GM12873 (cell line): ENCODE measurements at regions not wholly inside any gene's neighbourhood (a gene's known extent, or its start where the extent isn't known, plus 50 kb on each side); places are given as distances from the start of the nearest gene placed in this dataset.

Experiments
- TF ChIP-seq, protein P1 (sequence below): IDR thresholded peaks from 2 replicates; pipeline ENCODE4 v1.5.1; 2012; ENCODE audit warnings: low read depth, mild to moderate bottlenecking, moderate library complexity, low read length, control low read depth; ENCODE audit not compliant: insufficient read depth; ENCODE audit errors: missing control alignments

DNA sequence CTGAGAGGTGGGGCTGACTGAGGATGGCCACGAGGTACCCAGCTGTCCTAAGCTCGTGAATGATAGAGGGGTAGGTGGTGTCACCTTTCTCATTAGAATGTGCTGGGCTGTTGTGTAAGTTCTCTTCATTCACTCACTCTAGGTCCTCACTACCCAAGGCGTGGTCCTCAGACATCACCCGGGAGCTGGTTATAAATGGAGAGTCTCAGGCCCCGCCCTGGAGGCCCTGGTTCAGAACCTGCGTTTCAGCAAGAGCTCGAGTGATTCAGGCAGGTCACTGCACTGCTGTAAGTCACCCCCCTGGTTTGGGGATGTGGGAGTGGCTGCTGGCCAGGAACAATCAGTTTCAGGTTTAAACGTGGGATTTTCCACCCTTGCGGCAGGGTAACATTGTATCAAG, 139.8 kb downstream of the FOXL1 start:
- TF ChIP-seq, protein P1, sequence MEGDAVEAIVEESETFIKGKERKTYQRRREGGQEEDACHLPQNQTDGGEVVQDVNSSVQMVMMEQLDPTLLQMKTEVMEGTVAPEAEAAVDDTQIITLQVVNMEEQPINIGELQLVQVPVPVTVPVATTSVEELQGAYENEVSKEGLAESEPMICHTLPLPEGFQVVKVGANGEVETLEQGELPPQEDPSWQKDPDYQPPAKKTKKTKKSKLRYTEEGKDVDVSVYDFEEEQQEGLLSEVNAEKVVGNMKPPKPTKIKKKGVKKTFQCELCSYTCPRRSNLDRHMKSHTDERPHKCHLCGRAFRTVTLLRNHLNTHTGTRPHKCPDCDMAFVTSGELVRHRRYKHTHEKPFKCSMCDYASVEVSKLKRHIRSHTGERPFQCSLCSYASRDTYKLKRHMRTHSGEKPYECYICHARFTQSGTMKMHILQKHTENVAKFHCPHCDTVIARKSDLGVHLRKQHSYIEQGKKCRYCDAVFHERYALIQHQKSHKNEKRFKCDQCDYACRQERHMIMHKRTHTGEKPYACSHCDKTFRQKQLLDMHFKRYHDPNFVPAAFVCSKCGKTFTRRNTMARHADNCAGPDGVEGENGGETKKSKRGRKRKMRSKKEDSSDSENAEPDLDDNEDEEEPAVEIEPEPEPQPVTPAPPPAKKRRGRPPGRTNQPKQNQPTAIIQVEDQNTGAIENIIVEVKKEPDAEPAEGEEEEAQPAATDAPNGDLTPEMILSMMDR: no peak

DNA sequence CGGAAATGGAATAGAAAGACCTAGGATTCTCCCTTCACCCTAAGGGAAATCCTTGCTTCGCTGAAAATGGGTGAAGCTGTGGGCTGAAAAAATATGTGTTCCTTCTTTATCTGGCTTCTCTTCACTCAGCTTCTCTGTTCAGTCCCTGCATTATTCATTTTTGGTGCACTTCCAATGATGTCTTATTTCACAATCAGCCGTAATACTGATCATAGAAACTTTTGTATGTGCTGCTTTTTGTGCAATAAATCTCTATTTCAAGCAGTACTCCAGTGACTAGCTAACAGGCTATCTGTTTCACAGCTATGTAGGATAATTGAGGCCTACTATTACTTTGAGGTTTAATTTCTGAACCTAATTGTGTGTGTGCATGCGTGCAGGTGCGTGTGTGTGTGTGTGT, 144.6 kb downstream of the FOXL1 start:
- TF ChIP-seq, protein P1: no peak

DNA sequence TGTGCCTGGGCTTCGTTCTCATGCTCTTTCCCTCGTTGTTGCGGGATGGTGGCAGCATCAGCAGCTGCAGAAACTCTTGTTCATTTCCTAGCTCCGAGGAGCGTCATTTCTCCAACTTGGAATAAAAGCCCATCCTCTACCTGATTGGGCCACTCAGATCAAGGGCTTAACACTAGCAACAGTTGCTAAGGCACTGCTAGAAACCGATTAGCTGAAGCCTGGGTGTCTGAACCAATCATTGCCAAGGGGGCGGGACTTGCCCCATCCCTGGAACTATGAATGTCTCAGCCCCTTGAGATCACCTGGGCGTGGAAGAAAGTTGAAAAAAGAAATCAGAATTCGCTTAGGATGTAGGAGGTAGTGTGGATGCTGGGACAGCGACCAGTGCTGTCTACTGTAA, 145.3 kb downstream of the FOXL1 start:
- TF ChIP-seq, protein P1: no peak

DNA sequence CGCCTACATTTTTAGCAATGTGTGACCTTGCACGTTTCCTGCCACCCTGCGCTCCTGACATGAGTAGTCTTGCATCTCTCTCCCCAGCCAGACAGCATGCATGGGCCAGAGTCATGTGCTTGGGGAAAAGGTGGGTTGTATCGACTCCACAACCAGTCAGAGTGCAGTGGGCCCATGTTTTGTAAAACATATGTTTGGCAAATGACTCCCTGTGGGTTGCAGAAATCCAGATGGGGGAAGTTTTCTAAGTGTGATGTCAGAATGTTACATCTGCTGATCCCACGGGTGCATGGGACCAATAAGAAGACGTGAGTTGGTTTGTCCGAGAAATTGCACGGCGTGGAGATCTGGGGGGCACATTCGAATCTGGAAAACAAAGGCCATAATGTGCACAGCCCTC, 147.1 kb downstream of the FOXL1 start:
- TF ChIP-seq, protein P1: no peak

DNA sequence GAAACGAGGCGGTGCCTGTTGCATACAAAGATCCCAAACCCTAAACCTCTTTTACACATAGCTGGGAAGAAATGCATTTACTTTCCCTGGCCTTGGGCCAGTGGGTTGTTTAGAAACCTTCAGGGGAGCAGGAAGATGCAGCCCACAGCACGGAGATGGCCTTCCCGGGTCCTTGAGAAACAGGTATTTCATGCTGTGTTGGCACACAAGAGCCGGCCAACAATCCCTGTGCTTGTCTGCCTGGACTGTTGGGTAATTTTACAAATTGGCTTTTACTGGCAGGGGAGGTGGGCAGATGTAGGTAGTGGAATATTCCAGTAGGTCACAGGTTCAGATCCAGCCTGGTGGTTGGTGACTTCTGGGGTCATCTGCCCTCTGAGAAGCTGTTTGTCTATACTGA, 148.0 kb downstream of the FOXL1 start:
- TF ChIP-seq, protein P1: no peak

DNA sequence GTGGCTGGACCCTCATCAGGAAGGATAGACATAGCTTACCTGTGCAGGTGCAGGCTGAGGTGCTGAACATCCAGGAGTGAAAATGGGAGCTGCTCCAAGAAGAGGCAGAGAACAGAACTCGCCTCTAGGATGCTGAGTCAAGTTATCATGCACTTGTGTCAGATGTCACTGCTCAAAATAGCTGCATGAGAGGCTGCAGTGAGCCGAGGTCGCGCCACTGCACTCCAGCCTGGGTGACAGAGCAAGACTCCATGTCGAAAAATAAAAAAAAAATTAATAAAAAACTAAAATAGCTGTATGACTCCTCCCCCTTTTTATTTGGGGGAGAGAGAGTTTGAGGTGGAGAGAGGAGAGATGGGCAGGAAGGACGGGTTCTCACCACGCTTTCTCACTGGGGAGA, 148.8 kb downstream of the FOXL1 start:
- TF ChIP-seq, protein P1: no peak

DNA sequence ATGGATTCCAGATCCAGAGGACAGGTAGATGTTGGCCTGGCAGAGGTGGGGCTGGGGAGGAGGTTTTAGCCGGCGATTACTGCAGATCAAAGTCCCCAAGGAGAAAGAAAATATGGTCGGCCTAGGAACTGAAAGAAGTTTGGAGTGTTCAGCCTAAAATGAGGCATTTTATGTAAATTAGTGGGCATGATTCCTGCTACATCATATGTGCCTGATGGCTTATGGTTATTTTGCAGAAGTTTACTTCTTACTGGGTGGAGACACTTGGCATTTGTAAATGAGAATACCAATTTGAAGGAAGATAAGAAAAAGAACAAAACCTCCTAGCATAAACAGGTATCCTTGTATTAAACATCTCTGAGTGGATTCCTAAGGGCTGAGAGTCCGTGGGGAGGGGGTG, 149.3 kb downstream of the FOXL1 start:
- TF ChIP-seq, protein P1: no peak
